Posterior vena cava (tissue), 2 donors: ENCODE measurements at regions not wholly inside any gene's neighbourhood (a gene's known extent, or its start where the extent isn't known, plus 50 kb on each side); places are given as distances from the start of the nearest gene placed in this dataset.
"Not testable (repeated sequence)": the region's sequence is repeated elsewhere in the genome, so short reads cannot be mapped to it uniquely, and the experiment has no call there.

ENCODE experiments used
- DNase-seq: peaks from one replicate; pipeline ENCODE4 v3.0.0-alpha.2; 2020; ENCODE audit warnings: low spot score
- intact Hi-C, 2 donors: fragments of 100-400 bp; cut with DNase I; formaldehyde crosslinking; loops; one replicate each; pipeline versions ENCODE4 v1.14.1 to v1.14.2; 2022 to 2023
- donor health status: DM: yes; HTN: yes; CAD: no.
- donor health status: DM: yes; HTN: yes; CAD: no.

- no peak for DNase-seq
Observed at GRCh38 chr19:28307487-28307886, 905.5 kb downstream of the UQCRFS1 start.

GRCh38 chr19:28305513-28305912 lies 907.4 kb downstream of the UQCRFS1 start:
- DNase-seq = no peak
- intact Hi-C loops = no loop called here

More at GRCh38 chr19:28307487-28307886, 905.5 kb downstream of the UQCRFS1 start:
- intact Hi-C loops = no loop called here

- no peak for DNase-seq
- intact Hi-C loops = no loop called here
Observed at GRCh38 chr19:28303502-28303901, 909.4 kb downstream of the UQCRFS1 start.

- intact Hi-C loops = no loop called here
- DNase-seq = no peak
Observed at GRCh38 chr19:28301961-28302360, 911.0 kb downstream of the UQCRFS1 start.

GRCh38 chr19:28301463-28301862 lies 911.5 kb downstream of the UQCRFS1 start:
- intact Hi-C loops = no loop called here
- DNase-seq = no peak

GRCh38 chr19:28299649-28300048 lies 913.3 kb downstream of the UQCRFS1 start:
- intact Hi-C loops = no loop called here
- no peak for DNase-seq

GRCh38 chr19:28297586-28298157 lies 915.3 kb downstream of the UQCRFS1 start:
- no peak for DNase-seq
- intact Hi-C loops = no loop called here

GRCh38 chr19:28297036-28297435 lies 915.9 kb downstream of the UQCRFS1 start:
- DNase-seq = no peak
- intact Hi-C loops = no loop called here

- DNase-seq = no peak
- intact Hi-C loops = no loop called here
Observed at GRCh38 chr19:28296506-28296905, 916.4 kb downstream of the UQCRFS1 start.

GRCh38 chr19:28294975-28295374 lies 918.0 kb downstream of the UQCRFS1 start:
- intact Hi-C loops, DNase-seq: not testable (repeated sequence)

- DNase-seq = no peak
Observed at GRCh38 chr19:28294395-28294794, 918.6 kb downstream of the UQCRFS1 start.

GRCh38 chr19:28293685-28294084 lies 919.3 kb downstream of the UQCRFS1 start:
- intact Hi-C loops = no loop called here
- DNase-seq = no peak

More at GRCh38 chr19:28294395-28294794, 918.6 kb downstream of the UQCRFS1 start:
- intact Hi-C loops = no loop called here

- intact Hi-C loops = no loop called here
- DNase-seq = no peak
Observed at GRCh38 chr19:28292822-28293500, 920.0 kb downstream of the UQCRFS1 start.

GRCh38 chr19:28291874-28292273 lies 921.1 kb downstream of the UQCRFS1 start:
- DNase-seq = no peak
- intact Hi-C loops = no loop called here

- no peak for DNase-seq
- intact Hi-C loops = no loop called here
Observed at GRCh38 chr19:28290963-28291657, 921.8 kb downstream of the UQCRFS1 start.

- intact Hi-C loops = no loop called here
- no peak for DNase-seq
Observed at GRCh38 chr19:28289295-28290063, 923.5 kb downstream of the UQCRFS1 start.

- intact Hi-C loops = no loop called here
Observed at GRCh38 chr19:28288572-28289264, 924.2 kb downstream of the UQCRFS1 start.

GRCh38 chr19:28285917-28286316 lies 927.0 kb downstream of the UQCRFS1 start:
- intact Hi-C loops = no loop called here

More at GRCh38 chr19:28288572-28289264, 924.2 kb downstream of the UQCRFS1 start:
- no peak for DNase-seq

GRCh38 chr19:28285078-28285477 lies 927.9 kb downstream of the UQCRFS1 start:
- no peak for DNase-seq
- intact Hi-C loops = no loop called here

More at GRCh38 chr19:28285917-28286316, 927.0 kb downstream of the UQCRFS1 start:
- no peak for DNase-seq
